ENCODE measurements at regions not wholly inside any gene's neighbourhood (a gene's known extent, or its start where the extent isn't known, plus 50 kb on each side); places are given as distances from the start of the nearest gene placed in this dataset.
"Not testable (repeated sequence)": the region's sequence is repeated elsewhere in the genome, so short reads cannot be mapped to it uniquely, and the experiment has no call there.

GRCh38 chr7:69334701-69335100, 263.6 kb upstream of the AUTS2 start:
- DNase-seq, result no peak

- no peak for DNase-seq
Observed at GRCh38 chr7:69335331-69335730, 262.9 kb upstream of the AUTS2 start.

- no peak for DNase-seq
Observed at GRCh38 chr7:69336976-69337375, 261.3 kb upstream of the AUTS2 start.

- DNase-seq, result no peak
Observed at GRCh38 chr7:69338144-69338543, 260.1 kb upstream of the AUTS2 start.

GRCh38 chr7:69341288-69341687, 257.0 kb upstream of the AUTS2 start:
- DNase-seq, result no peak

GRCh38 chr7:69342154-69342884, 256.0 kb upstream of the AUTS2 start:
- DNase-seq, result no peak

- DNase-seq, result no peak
Observed at GRCh38 chr7:69349291-69349690, 249.0 kb upstream of the AUTS2 start.

- DNase-seq, result no peak
Observed at GRCh38 chr7:69358163-69358821, 240.0 kb upstream of the AUTS2 start.

GRCh38 chr7:69359003-69359700, 239.1 kb upstream of the AUTS2 start:
- no peak for DNase-seq

GRCh38 chr7:69360913-69361312, 237.4 kb upstream of the AUTS2 start:
- no peak for DNase-seq

GRCh38 chr7:69363136-69363535, 235.1 kb upstream of the AUTS2 start:
- no peak for DNase-seq

GRCh38 chr7:69364813-69365643, 233.2 kb upstream of the AUTS2 start:
- DNase-seq, result no peak

- no peak for DNase-seq
Observed at GRCh38 chr7:69365651-69366192, 232.6 kb upstream of the AUTS2 start.

GRCh38 chr7:69367780-69368179, 230.5 kb upstream of the AUTS2 start:
- DNase-seq, result no peak

GRCh38 chr7:69373171-69374043, 224.9 kb upstream of the AUTS2 start:
- peak; percentile 78 for DNase-seq

GRCh38 chr7:69374044-69374425, 224.2 kb upstream of the AUTS2 start:
- no peak for DNase-seq

GRCh38 chr7:69377191-69377590, 221.1 kb upstream of the AUTS2 start:
- DNase-seq, result no peak

- DNase-seq, result no peak
Observed at GRCh38 chr7:69388452-69389137, 209.7 kb upstream of the AUTS2 start.

GRCh38 chr7:69389216-69389615, 209.1 kb upstream of the AUTS2 start:
- no peak for DNase-seq

GRCh38 chr7:69393912-69394311, 204.4 kb upstream of the AUTS2 start:
- DNase-seq, result not testable (repeated sequence)

- no peak for DNase-seq
Observed at GRCh38 chr7:69395061-69395714, 203.1 kb upstream of the AUTS2 start.

All from GF-D8 (cell line).